ENCODE measurements at regions not wholly inside any gene's neighbourhood (a gene's known extent, or its start where the extent isn't known, plus 50 kb on each side); places are given as distances from the start of the nearest gene placed in this dataset.

GRCh38 chr22:46093796-46094195 is 56.5 kb upstream of the PPARA start:
- H3K4ac ChIP-seq (ENCODE audit: low read depth, low read length), result no peak overlapping the region
- H3K18ac ChIP-seq (ENCODE audit: low read depth, low read length), result no peak overlapping the region
- no peak overlapping the region for H3K27ac ChIP-seq (ENCODE audit: insufficient read depth, low read length)
- H2BK20ac ChIP-seq (ENCODE audit: low read depth, low read length), result no peak overlapping the region
- H3K14ac ChIP-seq (replicated peaks; ENCODE audit: low read depth, low read length), result no peak overlapping the region
- no peak overlapping the region for H4K91ac ChIP-seq (ENCODE audit: insufficient read depth, low read depth, low read length)
- no peak overlapping the region for H4K5ac ChIP-seq (ENCODE audit: low read depth, low read length)
- H4K20me1 ChIP-seq (ENCODE audit: insufficient read depth, low read length), result peaks cover 85% of the 10 kb centered on the region
- no peak overlapping the region for H3K4me3 ChIP-seq (ENCODE audit: insufficient read depth, low read depth, low read length)
- no peak overlapping the region for H3K56ac ChIP-seq (ENCODE audit: extremely low read depth, insufficient read depth, low read length)
- BruUV-seq (replicated peaks), result no TSS peak
- no peak overlapping the region for H2AK9ac ChIP-seq (replicated peaks; ENCODE audit: low read depth, low read length, poor library complexity)
- no peaks in the 10 kb centered on the region for H3K27me3 ChIP-seq (ENCODE audit: control insufficient read depth, insufficient read depth, low read length)
- CTCF ChIA-PET, result interaction anchor here (1.2 kb wide), 1 partner anchor 87 kb away, joined by 3 read pairs; no protein-coding TSS in a partner anchor
- no peak overlapping the region for H2BK120ac ChIP-seq (ENCODE audit: low read depth, low read length)
- no peak overlapping the region for H4K8ac ChIP-seq (ENCODE audit: low read depth in 2 of 2, low read length in 2 of 2)
- H3K9me1 ChIP-seq (ENCODE audit: insufficient read depth, low read length), result peaks cover 6% of the 10 kb centered on the region
- intact Hi-C loops (cut with micrococcal nuclease), result no loop called here
- peaks cover 23 to 89% of the 10 kb centered on the region in 2 experiments for H3K79me1 ChIP-seq (ENCODE audit: low read depth in 1 of 2, low read length in 2 of 2)
- TF ChIP-seq MAZ (IDR thresholded peaks at IDR 0.05; ENCODE audit: borderline replicate concordance, low read depth, low read length) (no peak), CEBPB (IDR thresholded peaks at IDR 0.05; ENCODE audit: low read depth, low read length) (no peak), FOS (IDR thresholded peaks at IDR 0.05; ENCODE audit: low read depth, low read length) (no peak), SMC3 (IDR thresholded peaks at IDR 0.05; ENCODE audit: low read depth, low read length) (no peak), MXI1 (IDR thresholded peaks at IDR 0.05; ENCODE audit: borderline replicate concordance, low read depth, low read length) (no peak), BHLHE40 (IDR thresholded peaks at IDR 0.05; ENCODE audit: low read depth, low read length) (no peak), MAFK (IDR thresholded peaks at IDR 0.05; ENCODE audit: low read depth, low read length) (no peak), RFX5 (IDR thresholded peaks at IDR 0.05; ENCODE audit: low read depth, low read length) (no peak), USF2 (IDR thresholded peaks at IDR 0.05; ENCODE audit: low read depth, low read length) (no peak), RCOR1 (IDR thresholded peaks at IDR 0.05; ENCODE audit: insufficient replicate concordance, low read length) (no peak), CHD1 (IDR thresholded peaks at IDR 0.05; ENCODE audit: low read depth, low read length) (no peak)
- TF ChIP-seq, protein P1, sequence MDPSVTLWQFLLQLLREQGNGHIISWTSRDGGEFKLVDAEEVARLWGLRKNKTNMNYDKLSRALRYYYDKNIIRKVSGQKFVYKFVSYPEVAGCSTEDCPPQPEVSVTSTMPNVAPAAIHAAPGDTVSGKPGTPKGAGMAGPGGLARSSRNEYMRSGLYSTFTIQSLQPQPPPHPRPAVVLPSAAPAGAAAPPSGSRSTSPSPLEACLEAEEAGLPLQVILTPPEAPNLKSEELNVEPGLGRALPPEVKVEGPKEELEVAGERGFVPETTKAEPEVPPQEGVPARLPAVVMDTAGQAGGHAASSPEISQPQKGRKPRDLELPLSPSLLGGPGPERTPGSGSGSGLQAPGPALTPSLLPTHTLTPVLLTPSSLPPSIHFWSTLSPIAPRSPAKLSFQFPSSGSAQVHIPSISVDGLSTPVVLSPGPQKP (IDR thresholded peaks at IDR 0.05; ENCODE audit: borderline replicate concordance, low read depth, low read length), result no peak
- TF ChIP-seq, protein P2, sequence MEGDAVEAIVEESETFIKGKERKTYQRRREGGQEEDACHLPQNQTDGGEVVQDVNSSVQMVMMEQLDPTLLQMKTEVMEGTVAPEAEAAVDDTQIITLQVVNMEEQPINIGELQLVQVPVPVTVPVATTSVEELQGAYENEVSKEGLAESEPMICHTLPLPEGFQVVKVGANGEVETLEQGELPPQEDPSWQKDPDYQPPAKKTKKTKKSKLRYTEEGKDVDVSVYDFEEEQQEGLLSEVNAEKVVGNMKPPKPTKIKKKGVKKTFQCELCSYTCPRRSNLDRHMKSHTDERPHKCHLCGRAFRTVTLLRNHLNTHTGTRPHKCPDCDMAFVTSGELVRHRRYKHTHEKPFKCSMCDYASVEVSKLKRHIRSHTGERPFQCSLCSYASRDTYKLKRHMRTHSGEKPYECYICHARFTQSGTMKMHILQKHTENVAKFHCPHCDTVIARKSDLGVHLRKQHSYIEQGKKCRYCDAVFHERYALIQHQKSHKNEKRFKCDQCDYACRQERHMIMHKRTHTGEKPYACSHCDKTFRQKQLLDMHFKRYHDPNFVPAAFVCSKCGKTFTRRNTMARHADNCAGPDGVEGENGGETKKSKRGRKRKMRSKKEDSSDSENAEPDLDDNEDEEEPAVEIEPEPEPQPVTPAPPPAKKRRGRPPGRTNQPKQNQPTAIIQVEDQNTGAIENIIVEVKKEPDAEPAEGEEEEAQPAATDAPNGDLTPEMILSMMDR (conservative IDR thresholded peaks at IDR 0.05; ENCODE audit: low read depth, low read length), result no peak
- H2AK5ac ChIP-seq (ENCODE audit: low read depth, low read length), result no peak overlapping the region
- POLR2A ChIA-PET (ENCODE audit: unreplicated experiment), result no interaction called here
- H3K4me2 ChIP-seq (ENCODE audit: low read depth, low read length), result no peak overlapping the region
- WGBS, 2 experiments (ENCODE audit: extremely low coverage in 2 of 2, insufficient read length in 1 of 2), result 80% methylated on average over 2 of the region's 5 CpGs; no CpG with 5 or more reads in 1 of the 2 experiments
- no peak overlapping the region; the same call in 1 of the 2 replicates for H3K9ac ChIP-seq (ENCODE audit: low read depth, low read length)
- dilution Hi-C loops (cut with HindIII; ENCODE audit: low sequenced_read_pairs, unreplicated experiment), result no loop called here
- H3K36me3 ChIP-seq (ENCODE audit: control insufficient read depth, insufficient read depth, low read length), result peaks cover 49% of the 10 kb centered on the region
- no peak overlapping the region for H3K23ac ChIP-seq (ENCODE audit: low read depth, low read length)
- no peak overlapping the region for H2AFZ ChIP-seq (replicated peaks; ENCODE audit: low read length, poor library complexity)
- DNase-seq (no peak), ATAC-seq (ENCODE audit: low read depth) (no peak)
- in situ Hi-C loops (cut with MboI; ENCODE audit: low sequenced_read_pairs), result no loop called here
- peaks cover 5% of the 10 kb centered on the region for H3K4me1 ChIP-seq (ENCODE audit: control insufficient read depth, insufficient read depth, low read length)
- H2BK5ac ChIP-seq (ENCODE audit: low read depth, low read length, poor library complexity, severe bottlenecking), result no peak overlapping the region
- no peak overlapping the region for H2BK15ac ChIP-seq (ENCODE audit: low read depth, low read length)
- H3K9me3 ChIP-seq (ENCODE audit: control insufficient read depth, insufficient read depth, low read length), result no peaks in the 10 kb centered on the region

Measured in IMR-90 (cell line).